Epidermal melanocyte (primary cell): ENCODE measurements at regions not wholly inside any gene's neighbourhood (a gene's known extent, or its start where the extent isn't known, plus 50 kb on each side); places are given as distances from the start of the nearest gene placed in this dataset.
"Not testable (repeated sequence)": the region's sequence is repeated elsewhere in the genome, so short reads cannot be mapped to it uniquely, and the experiment has no call there.

ENCODE experiments used
- DNase-seq: peaks from one replicate; pipeline ENCODE4 v3.0.0; 2011; ENCODE audit warnings: low spot score; ENCODE audit not compliant: insufficient read length

GRCh38 chr18:70397259-70397925 is 108.5 kb downstream of the SOCS6 start:
- DNase-seq, result no peak

- not testable (repeated sequence) for DNase-seq
Measured at GRCh38 chr18:70395771-70396170, 106.9 kb downstream of the SOCS6 start.

- no peak for DNase-seq
Measured at GRCh38 chr18:70394672-70395071, 105.8 kb downstream of the SOCS6 start.

GRCh38 chr18:70390371-70391090 is 101.7 kb downstream of the SOCS6 start:
- DNase-seq, result no peak

- not testable (repeated sequence) for DNase-seq
Measured at GRCh38 chr18:70389036-70389435, 100.2 kb downstream of the SOCS6 start.

GRCh38 chr18:70387027-70387426 is 98.2 kb downstream of the SOCS6 start:
- no peak for DNase-seq

- DNase-seq, result no peak
Measured at GRCh38 chr18:70386582-70386981, 97.7 kb downstream of the SOCS6 start.

- no peak for DNase-seq
Measured at GRCh38 chr18:70385474-70385873, 96.6 kb downstream of the SOCS6 start.

- DNase-seq, result no peak
Measured at GRCh38 chr18:70384181-70384790, 95.4 kb downstream of the SOCS6 start.

- DNase-seq, result no peak
Measured at GRCh38 chr18:70382992-70383717, 94.3 kb downstream of the SOCS6 start.

- DNase-seq, result no peak
Measured at GRCh38 chr18:70382017-70382416, 93.2 kb downstream of the SOCS6 start.

- no peak for DNase-seq
Measured at GRCh38 chr18:70380915-70381896, 92.4 kb downstream of the SOCS6 start.
